SK-N-SH (cell line): ENCODE measurements at regions not wholly inside any gene's neighbourhood (a gene's known extent, or its start where the extent isn't known, plus 50 kb on each side); places are given as distances from the start of the nearest gene placed in this dataset.

ENCODE experiments used
- CTCF ChIA-PET: fragments of 300-600, 350-600 bp; formaldehyde crosslinking; extraction: SDS; loops from one replicate; lab custom pipeline; 2021; lab: Yijun Ruan, JAX
- POLR2A ChIA-PET: fragments of 350-600 bp; sonication (Branson Sonifier 250); formaldehyde crosslinking; extraction: SDS; loops from one replicate; lab custom pipeline; 2020; ENCODE audit warnings: antibody characterized with exemption, inconsistent platforms; lab: Yijun Ruan, JAX
- DNase-seq: peaks from one replicate; pipeline ENCODE4 v3.0.0; 2012
- H2AFZ ChIP-seq: fragments of 200-600 bp; sonication (generic); 2 replicates; pipeline ENCODE4 v1.8.1; 2016; ENCODE audit warnings: antibody characterized with exemption, mild to moderate bottlenecking, low read depth
- H3F3A ChIP-seq: fragments of 200-600 bp; sonication (generic); replicated peaks from 2 replicates; pipeline ENCODE3; 2016; ENCODE audit warnings: antibody characterized with exemption, mild to moderate bottlenecking; ENCODE audit not compliant: insufficient read depth
- H3K27ac ChIP-seq, 2 experiments: fragments of 200-500 bp in 1 of 2; fragments of 200-600 bp in 1 of 2; sonication (Bioruptor generic) in 1 of 2; sonication (generic), shearing (Covaris generic) in 1 of 2; 2 replicates each; pipeline versions ENCODE4 v1.5.1 to v1.6.1; 2014 to 2016; ENCODE audit warnings: low read depth in 2 of 2, inconsistent platforms in 1 of 2, low read length in 1 of 2, mild to moderate bottlenecking in 1 of 2, mixed read lengths in 1 of 2
- H3K27me3 ChIP-seq: fragments of 200-600 bp; sonication (generic), shearing (Covaris generic); 2 replicates; pipeline ENCODE4 v1.6.1; 2016; ENCODE audit warnings: mixed run types; ENCODE audit not compliant: insufficient read depth
- H3K36me3 ChIP-seq, 2 experiments: fragments of 200-500 bp in 1 of 2; fragments of 200-600 bp in 1 of 2; sonication (Bioruptor generic) in 1 of 2; sonication (generic) in 1 of 2; replicated peaks in 1 of 2; 2 replicates each; pipeline versions ENCODE3 to v1.5.1; 2014 to 2016; ENCODE audit warnings: low read length in 1 of 2, mild to moderate bottlenecking in 1 of 2; ENCODE audit not compliant: insufficient read depth in 2 of 2, control insufficient read depth in 1 of 2
- H3K4me1 ChIP-seq, 2 experiments: fragments of 200-500 bp in 1 of 2; fragments of 200-600 bp in 1 of 2; sonication (Bioruptor generic) in 1 of 2; sonication (generic), shearing (Covaris generic) in 1 of 2; 2 replicates each; pipeline versions ENCODE4 v1.5.1 to v1.6.1; 2014 to 2016; ENCODE audit warnings: low read depth in 1 of 2, low read length in 1 of 2, mixed run types in 1 of 2; ENCODE audit not compliant: insufficient read depth in 2 of 2, control insufficient read depth in 1 of 2
- H3K4me2 ChIP-seq: fragments of 200-600 bp; sonication (generic), shearing (Covaris generic); 2 replicates; pipeline ENCODE4 v1.6.1; 2017; ENCODE audit warnings: mixed run types
- H3K4me3 ChIP-seq, 2 experiments: fragments of 200-500 bp in 1 of 2; fragments of 200-600 bp in 1 of 2; sonication (Bioruptor generic) in 1 of 2; sonication (generic), shearing (Covaris generic) in 1 of 2; 2 replicates each; pipeline versions ENCODE4 v1.5.1 to v1.8.1; 2014 to 2016; ENCODE audit warnings: low read depth in 2 of 2, inconsistent platforms in 1 of 2, low read length in 1 of 2, mild to moderate bottlenecking in 1 of 2, mixed read lengths in 1 of 2, moderate library complexity in 1 of 2
- H3K79me2 ChIP-seq: fragments of 200-600 bp; sonication (generic); 2 replicates; pipeline ENCODE4 v1.8.1; 2017; ENCODE audit warnings: mild to moderate bottlenecking; ENCODE audit not compliant: insufficient read depth
- H3K9ac ChIP-seq: fragments of 200-600 bp; sonication (generic); 2 replicates; pipeline ENCODE4 v1.6.1; 2017; ENCODE audit warnings: mixed run types
- H3K9me2 ChIP-seq: fragments of 200-600 bp; sonication (generic); 2 replicates; pipeline ENCODE4 v1.6.1; 2017; ENCODE audit warnings: mixed run types
- H3K9me3 ChIP-seq: fragments of 200-600 bp; sonication (generic); 2 replicates; pipeline ENCODE4 v1.6.1; 2017; ENCODE audit warnings: mixed run types, mild to moderate bottlenecking, moderate library complexity
- H4K20me1 ChIP-seq: fragments of 200-600 bp; sonication (generic); 2 replicates; pipeline ENCODE4 v1.6.1; 2017; ENCODE audit warnings: mild to moderate bottlenecking, mixed run types; ENCODE audit not compliant: insufficient read depth
- ELF1 ChIP-seq: IDR thresholded peaks from 2 replicates; pipeline ENCODE4 v1.4.0; 2012
- EP300 ChIP-seq, 2 experiments: IDR thresholded peaks; 2 replicates each; pipeline versions ENCODE4 v1.4.0 to v1.6.1; 2012; ENCODE audit warnings: borderline replicate concordance in 1 of 2, low read depth in 1 of 2, low read length in 1 of 2
- FOSL2 ChIP-seq: IDR thresholded peaks from 2 replicates; pipeline ENCODE4 v1.4.0; 2012; ENCODE audit warnings: low read depth, mild to moderate bottlenecking, moderate library complexity, borderline replicate concordance
- FOXJ3 ChIP-seq: sonication (generic); formaldehyde crosslinking; IDR thresholded peaks from 2 replicates; pipeline ENCODE4 v1.5.1; 2020; ENCODE audit warnings: mild to moderate bottlenecking, missing genetic modification reagents
- FOXM1 ChIP-seq: IDR thresholded peaks from 2 replicates; pipeline ENCODE4 v1.4.0; 2012; ENCODE audit warnings: low read depth, mild to moderate bottlenecking
- GABPA ChIP-seq: IDR thresholded peaks from 2 replicates; pipeline ENCODE4 v1.4.0; 2012; ENCODE audit warnings: low read depth, mild to moderate bottlenecking
- GATA2 ChIP-seq: sonication (generic); formaldehyde crosslinking; IDR thresholded peaks from 2 replicates; pipeline ENCODE4 v1.5.0; 2020; ENCODE audit warnings: mild to moderate bottlenecking, missing genetic modification reagents
- JUND ChIP-seq: IDR thresholded peaks from 2 replicates; pipeline ENCODE4 v1.4.0; 2012
- MAX ChIP-seq: IDR thresholded peaks from 2 replicates; pipeline ENCODE4 v1.4.0; 2012; ENCODE audit warnings: low read depth
- MXI1 ChIP-seq: IDR thresholded peaks from 2 replicates; pipeline ENCODE4 v1.6.1; 2012; ENCODE audit warnings: mild to moderate bottlenecking, low read depth, low read length, improper control_type of control experiment
- RCOR1 ChIP-seq: fragments of 150-350 bp; IDR thresholded peaks from 2 replicates; pipeline ENCODE4 v1.6.1; 2017; ENCODE audit warnings: antibody characterized with exemption, low read length
- REST ChIP-seq: IDR thresholded peaks from 2 replicates; pipeline ENCODE4 v1.6.1; 2012; ENCODE audit warnings: mild to moderate bottlenecking, low read depth, low read length, moderate library complexity
- RFX5 ChIP-seq: IDR thresholded peaks from 2 replicates; pipeline ENCODE4 v1.6.1; 2012; ENCODE audit warnings: mild to moderate bottlenecking, improper control_type of control experiment, low read length
- RXRA ChIP-seq: IDR thresholded peaks from 2 replicates; pipeline ENCODE4 v1.4.0; 2012; ENCODE audit warnings: low read depth, mild to moderate bottlenecking, borderline replicate concordance
- SMC3 ChIP-seq: IDR thresholded peaks from 2 replicates; pipeline ENCODE4 v1.6.1; 2012; ENCODE audit warnings: low read depth, low read length, improper control_type of control experiment
- TCF12 ChIP-seq: IDR thresholded peaks from 2 replicates; pipeline ENCODE4 v1.4.0; 2012
- WGBS: methylation state at CpG from one replicate; pipeline ENCODE4 v1.1.6; 2017; ENCODE audit warnings: low lambda C conversion rate; 5-methylcytosine and 5-hydroxymethylcytosine counted together
- TF ChIP-seq, protein P1 (sequence below): fragments of 200-600 bp; sonication (generic); IDR thresholded peaks from 2 replicates; pipeline ENCODE4 v1.6.1; 2017; ENCODE audit warnings: antibody characterized with exemption, mild to moderate bottlenecking, moderate library complexity
- TF ChIP-seq, protein P2 (sequence below): fragments of 150-350 bp; IDR thresholded peaks from 2 replicates; pipeline ENCODE4 v1.6.1; 2017; ENCODE audit warnings: antibody characterized with exemption, low read length, low read depth, borderline replicate concordance
- TF ChIP-seq, protein P3 (sequence below): fragments of 150-350 bp; IDR thresholded peaks from 2 replicates; pipeline ENCODE4 v1.6.1; 2016; ENCODE audit warnings: mild to moderate bottlenecking, low read depth, low read length

GRCh38 chr4:181550381-181550780, 692.8 kb upstream of the TENM3 start:
- Histone ChIP-seq H3K9me2 (no peaks in the 10 kb centered on the region), H4K20me1 (no peaks in the 10 kb centered on the region), H3F3A (peaks cover 4% of the 10 kb centered on the region), H3K79me2 (no peaks in the 10 kb centered on the region), H2AFZ (no peak overlapping the region), H3K9me3 (no peaks in the 10 kb centered on the region), H3K27me3 (no peaks in the 10 kb centered on the region), H3K27ac (no peak overlapping the region), H3K9ac (no peak overlapping the region), H3K36me3 (no peaks in the 10 kb centered on the region)
- ChIA-PET CTCF (interaction anchor here (1.1 kb wide), 1 partner anchor 722 kb away, joined by 3 read pairs; no protein-coding TSS in a partner anchor), POLR2A (no interaction called here)
- no peak for DNase-seq
- no peak for TF ChIP-seq RFX5
- TF ChIP-seq FOSL2: no peak
- no peak for TF ChIP-seq EP300 (IDR thresholded peaks at IDR 0.05; ENCODE audit: borderline replicate concordance in 1 of 2, low read depth in 1 of 2, low read length in 1 of 2)
- no peak for TF ChIP-seq MAX
- TF ChIP-seq SMC3: no peak
- no peak for TF ChIP-seq MXI1
- TF ChIP-seq, protein P1, sequence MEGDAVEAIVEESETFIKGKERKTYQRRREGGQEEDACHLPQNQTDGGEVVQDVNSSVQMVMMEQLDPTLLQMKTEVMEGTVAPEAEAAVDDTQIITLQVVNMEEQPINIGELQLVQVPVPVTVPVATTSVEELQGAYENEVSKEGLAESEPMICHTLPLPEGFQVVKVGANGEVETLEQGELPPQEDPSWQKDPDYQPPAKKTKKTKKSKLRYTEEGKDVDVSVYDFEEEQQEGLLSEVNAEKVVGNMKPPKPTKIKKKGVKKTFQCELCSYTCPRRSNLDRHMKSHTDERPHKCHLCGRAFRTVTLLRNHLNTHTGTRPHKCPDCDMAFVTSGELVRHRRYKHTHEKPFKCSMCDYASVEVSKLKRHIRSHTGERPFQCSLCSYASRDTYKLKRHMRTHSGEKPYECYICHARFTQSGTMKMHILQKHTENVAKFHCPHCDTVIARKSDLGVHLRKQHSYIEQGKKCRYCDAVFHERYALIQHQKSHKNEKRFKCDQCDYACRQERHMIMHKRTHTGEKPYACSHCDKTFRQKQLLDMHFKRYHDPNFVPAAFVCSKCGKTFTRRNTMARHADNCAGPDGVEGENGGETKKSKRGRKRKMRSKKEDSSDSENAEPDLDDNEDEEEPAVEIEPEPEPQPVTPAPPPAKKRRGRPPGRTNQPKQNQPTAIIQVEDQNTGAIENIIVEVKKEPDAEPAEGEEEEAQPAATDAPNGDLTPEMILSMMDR: no peak
- TF ChIP-seq FOXJ3 (CRISPR knock-in tag): no peak
- TF ChIP-seq RXRA: no peak
- TF ChIP-seq, protein P2, sequence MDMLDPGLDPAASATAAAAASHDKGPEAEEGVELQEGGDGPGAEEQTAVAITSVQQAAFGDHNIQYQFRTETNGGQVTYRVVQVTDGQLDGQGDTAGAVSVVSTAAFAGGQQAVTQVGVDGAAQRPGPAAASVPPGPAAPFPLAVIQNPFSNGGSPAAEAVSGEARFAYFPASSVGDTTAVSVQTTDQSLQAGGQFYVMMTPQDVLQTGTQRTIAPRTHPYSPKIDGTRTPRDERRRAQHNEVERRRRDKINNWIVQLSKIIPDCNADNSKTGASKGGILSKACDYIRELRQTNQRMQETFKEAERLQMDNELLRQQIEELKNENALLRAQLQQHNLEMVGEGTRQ: no peak
- TF ChIP-seq, protein P3, sequence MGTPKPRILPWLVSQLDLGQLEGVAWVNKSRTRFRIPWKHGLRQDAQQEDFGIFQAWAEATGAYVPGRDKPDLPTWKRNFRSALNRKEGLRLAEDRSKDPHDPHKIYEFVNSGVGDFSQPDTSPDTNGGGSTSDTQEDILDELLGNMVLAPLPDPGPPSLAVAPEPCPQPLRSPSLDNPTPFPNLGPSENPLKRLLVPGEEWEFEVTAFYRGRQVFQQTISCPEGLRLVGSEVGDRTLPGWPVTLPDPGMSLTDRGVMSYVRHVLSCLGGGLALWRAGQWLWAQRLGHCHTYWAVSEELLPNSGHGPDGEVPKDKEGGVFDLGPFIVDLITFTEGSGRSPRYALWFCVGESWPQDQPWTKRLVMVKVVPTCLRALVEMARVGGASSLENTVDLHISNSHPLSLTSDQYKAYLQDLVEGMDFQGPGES: no peak
- no peak for TF ChIP-seq JUND
- no peak for TF ChIP-seq ELF1
- TF ChIP-seq GABPA: no peak
- TF ChIP-seq RCOR1: no peak
- no peak for TF ChIP-seq GATA2 (CRISPR knock-in tag)
- no peak for TF ChIP-seq TCF12
- TF ChIP-seq FOXM1: no peak
- TF ChIP-seq REST: no peak
- TF ChIP-seq, all 33 proteins: peak for 0
- Histone ChIP-seq H3K4me3 (no peak overlapping the region), H3K4me2 (no peak overlapping the region), H3K4me1 (peaks cover 0 to 7% of the 10 kb centered on the region in 2 experiments; a peak in 1 of 4 replicates)
- WGBS: 81% methylated on average over 1 of the region's 1 CpG
